H1 (cell line): ENCODE measurements at regions not wholly inside any gene's neighbourhood (a gene's known extent, or its start where the extent isn't known, plus 50 kb on each side); places are given as distances from the start of the nearest gene placed in this dataset.

Source experiments
- CTCF ChIA-PET: fragments of 300-600 bp; sonication (Branson Sonifier 250); formaldehyde crosslinking; loops from one replicate; lab custom pipeline; 2021; ENCODE audit not compliant: partially characterized antibody; lab: Charles Lee
- POLR2A ChIA-PET: fragments of 300-600 bp; sonication (Branson Sonifier 250); formaldehyde crosslinking; loops from one replicate; lab custom pipeline; 2021; ENCODE audit warnings: inconsistent platforms; ENCODE audit not compliant: partially characterized antibody; lab: Charles Lee
- DNase-seq, 2 experiments: peaks; one replicate each; pipeline versions ENCODE4 v3.0.0 to v3.0.0-alpha.2; 2010 to 2022; ENCODE audit warnings: low spot score in 2 of 2, low read depth in 1 of 2, mixed read lengths in 1 of 2
- FAIRE-seq: peaks from 2 replicates; lab custom pipeline; 2011; peaks lifted over from hg19 to GRCh38; lab: Jason Lieb, UNC
- H2AFZ ChIP-seq: 2 replicates; pipeline ENCODE4 v1.8.1; 2012; ENCODE audit warnings: low read length, inconsistent platforms
- H2AK5ac ChIP-seq: 2 replicates; pipeline ENCODE4 v1.6.1; 2013; ENCODE audit warnings: low read depth, low read length
- H2BK120ac ChIP-seq: replicated peaks from 2 replicates; pipeline ENCODE3; 2013; ENCODE audit warnings: low read depth, low read length, inconsistent platforms
- H2BK12ac ChIP-seq: 2 replicates; pipeline ENCODE4 v1.6.1; 2013; ENCODE audit warnings: low read depth, low read length
- H2BK15ac ChIP-seq: 2 replicates; pipeline ENCODE4 v1.6.1; 2013; ENCODE audit warnings: low read length
- H2BK20ac ChIP-seq: 2 replicates; pipeline ENCODE4 v1.6.1; 2013; ENCODE audit warnings: low read length
- H2BK5ac ChIP-seq: 2 replicates; pipeline ENCODE4 v1.6.1; 2013; ENCODE audit warnings: low read depth, low read length
- H3K14ac ChIP-seq: 2 replicates; pipeline ENCODE4 v1.6.1; 2013; ENCODE audit warnings: inconsistent platforms; ENCODE audit not compliant: insufficient read length
- H3K18ac ChIP-seq: 2 replicates; pipeline ENCODE4 v1.6.1; 2013; ENCODE audit warnings: low read length; ENCODE audit errors: extremely low read depth
- H3K23ac ChIP-seq: 2 replicates; pipeline ENCODE4 v1.6.1; 2013; ENCODE audit warnings: inconsistent platforms; ENCODE audit not compliant: insufficient read length
- H3K23me2 ChIP-seq: 2 replicates; pipeline ENCODE4 v1.6.1; 2013; ENCODE audit warnings: low read depth, low read length
- H3K27ac ChIP-seq: 2 replicates; pipeline ENCODE4 v1.6.1; 2011; ENCODE audit warnings: low read depth, low read length, inconsistent platforms
- H3K27me3 ChIP-seq, 4 experiments: replicated peaks in 1 of 4; 1 replicate in 1 of 4; 2 replicates in 3 of 4; pipeline versions ENCODE4 v1.6.1 to v1.8.1; 2011 to 2013; ENCODE audit warnings: low read length in 3 of 4, mild to moderate bottlenecking in 3 of 4, inconsistent platforms in 2 of 4, mixed read lengths in 2 of 4, moderate library complexity in 1 of 4; ENCODE audit not compliant: control insufficient read depth in 3 of 4, insufficient read depth in 3 of 4; ENCODE audit errors: extremely low read depth in 1 of 4
- H3K36me3 ChIP-seq, 4 experiments: 2 replicates each; pipeline versions ENCODE4 v1.6.1 to v1.8.1; 2011 to 2013; ENCODE audit warnings: mild to moderate bottlenecking in 4 of 4, low read length in 3 of 4, moderate library complexity in 2 of 4, control low read depth in 1 of 4, inconsistent platforms in 1 of 4; ENCODE audit not compliant: insufficient read depth in 4 of 4, control insufficient read depth in 2 of 4
- H3K4ac ChIP-seq: replicated peaks from 2 replicates; pipeline ENCODE3; 2013; ENCODE audit warnings: low read length, low read depth, mixed read lengths, inconsistent platforms; ENCODE audit not compliant: insufficient read length
- H3K4me1 ChIP-seq, 4 experiments: replicated peaks in 1 of 4; 1 replicate in 1 of 4; 2 replicates in 3 of 4; pipeline versions ENCODE4 v1.6.1 to v1.8.1; 2011 to 2013; ENCODE audit warnings: low read length in 3 of 4, inconsistent platforms in 2 of 4, mixed read lengths in 1 of 4; ENCODE audit not compliant: insufficient read depth in 4 of 4, control insufficient read depth in 3 of 4
- H3K4me2 ChIP-seq, 2 experiments: 2 replicates each; pipeline versions ENCODE4 v1.6.1 to v1.8.1; 2011 to 2013; ENCODE audit warnings: low read depth in 2 of 2, low read length in 2 of 2, control low read depth in 1 of 2, inconsistent platforms in 1 of 2, mild to moderate bottlenecking in 1 of 2; ENCODE audit not compliant: insufficient read depth in 1 of 2
- H3K4me3 ChIP-seq, 4 experiments: fragments of 200-600, 300-600 bp in 1 of 4; sonication (generic), shearing (Covaris generic), sonication (Bioruptor Twin) in 1 of 4; 2 replicates each; pipeline versions ENCODE4 v1.5.1 to v1.8.1; 2011 to 2016; ENCODE audit warnings: low read length in 4 of 4, low read depth in 3 of 4, control low read depth in 2 of 4, inconsistent platforms in 2 of 4, mild to moderate bottlenecking in 2 of 4, mixed read lengths in 1 of 4, moderate library complexity in 1 of 4; ENCODE audit not compliant: insufficient read depth in 2 of 4; ENCODE audit errors: extremely low read depth in 1 of 4
- H3K56ac ChIP-seq: replicated peaks from 2 replicates; pipeline ENCODE3; 2013; ENCODE audit warnings: low read depth, mild to moderate bottlenecking, mixed read lengths, low read length, inconsistent platforms; ENCODE audit not compliant: insufficient read length
- H3K79me1 ChIP-seq: 2 replicates; pipeline ENCODE4 v1.6.1; 2013; ENCODE audit warnings: low read depth, low read length, control low read depth
- H3K79me2 ChIP-seq, 2 experiments: 2 replicates each; pipeline versions ENCODE4 v1.6.1 to v1.8.1; 2012 to 2013; ENCODE audit warnings: low read length in 2 of 2, mild to moderate bottlenecking in 2 of 2, inconsistent platforms in 1 of 2; ENCODE audit not compliant: insufficient read depth in 2 of 2, control insufficient read depth in 1 of 2
- H3K9ac ChIP-seq, 4 experiments: replicated peaks in 1 of 4; 1 replicate in 1 of 4; 2 replicates in 3 of 4; pipeline versions ENCODE4 v1.6.1 to v1.8.1; 2011 to 2013; ENCODE audit warnings: low read depth in 3 of 4, low read length in 3 of 4, control low read depth in 2 of 4, mild to moderate bottlenecking in 2 of 4, moderate library complexity in 2 of 4, inconsistent platforms in 1 of 4; ENCODE audit errors: extremely low read depth in 1 of 4
- H3K9me3 ChIP-seq, 2 experiments: 2 replicates each; pipeline versions ENCODE4 v1.6.1 to v1.8.1; 2012 to 2013; ENCODE audit warnings: mild to moderate bottlenecking in 2 of 2, moderate library complexity in 2 of 2, control low read depth in 1 of 2, inconsistent platforms in 1 of 2, low read depth in 1 of 2, low read length in 1 of 2, mixed read lengths in 1 of 2; ENCODE audit not compliant: insufficient read depth in 2 of 2
- H4K20me1 ChIP-seq, 2 experiments: replicated peaks in 1 of 2; 2 replicates each; pipeline versions ENCODE3 to v1.8.1; 2011 to 2013; ENCODE audit warnings: inconsistent platforms in 2 of 2, low read length in 2 of 2, mild to moderate bottlenecking in 1 of 2; ENCODE audit not compliant: insufficient read depth in 2 of 2, control insufficient read depth in 1 of 2
- H4K5ac ChIP-seq: 2 replicates; pipeline ENCODE4 v1.6.1; 2013; ENCODE audit warnings: low read length, low read depth, mixed read lengths, inconsistent platforms; ENCODE audit not compliant: insufficient read length
- H4K8ac ChIP-seq: 2 replicates; pipeline ENCODE4 v1.8.0; 2013; ENCODE audit warnings: mild to moderate bottlenecking, moderate library complexity, low read length, inconsistent platforms; ENCODE audit not compliant: insufficient read depth; ENCODE audit errors: extremely low read depth
- H4K91ac ChIP-seq: replicated peaks from 2 replicates; pipeline ENCODE3; 2013; ENCODE audit warnings: low read length, mixed read lengths, inconsistent platforms; ENCODE audit not compliant: insufficient read length
- BCL11A ChIP-seq, 2 experiments: IDR thresholded peaks; one replicate each; pipeline ENCODE4 v1.6.1; 2011; ENCODE audit warnings: low read depth in 2 of 2, low read length in 2 of 2, mild to moderate bottlenecking in 2 of 2
- CBX5 ChIP-seq: fragments of 300-800, 300-1000 bp; sonication (generic); IDR thresholded peaks from 2 replicates; pipeline ENCODE4 v1.7.1; 2016; ENCODE audit warnings: antibody characterized with exemption, low read length, low read depth
- CBX8 ChIP-seq: fragments of 300-800, 300-1000 bp; sonication (generic); IDR thresholded peaks from 2 replicates; pipeline ENCODE4 v1.7.1; 2016; ENCODE audit warnings: low read depth, low read length, borderline replicate concordance
- CREB1 ChIP-seq: IDR thresholded peaks from 2 replicates; pipeline ENCODE4 v1.6.1; 2012; ENCODE audit warnings: inconsistent platforms
- EP300 ChIP-seq, 2 experiments: IDR thresholded peaks; 1 replicate in 1 of 2; 2 replicates in 1 of 2; pipeline ENCODE4 v1.6.1; 2011 to 2012; ENCODE audit warnings: low read depth in 2 of 2, low read length in 2 of 2, mild to moderate bottlenecking in 2 of 2, borderline replicate concordance in 1 of 2, inconsistent platforms in 1 of 2, moderate library complexity in 1 of 2
- JUND ChIP-seq: IDR thresholded peaks from 2 replicates; pipeline ENCODE4 v1.6.1; 2011; ENCODE audit warnings: mild to moderate bottlenecking, improper control_type of control experiment, low read length
- KDM5A ChIP-seq: fragments of 200-600 bp; IDR thresholded peaks from 2 replicates; pipeline ENCODE4 v1.7.1; 2012; ENCODE audit warnings: mild to moderate bottlenecking, low read length, inconsistent platforms, mixed read lengths
- PHF8 ChIP-seq: fragments of 200-600 bp; sonication (generic); conservative IDR thresholded peaks from 2 replicates; pipeline ENCODE4 v1.7.1; 2012; ENCODE audit warnings: low read depth, mild to moderate bottlenecking, inconsistent platforms, low read length, moderate library complexity
- POU5F1 ChIP-seq: IDR thresholded peaks from 2 replicates; pipeline ENCODE4 v1.6.1; 2011; ENCODE audit warnings: low read depth, mild to moderate bottlenecking, low read length, moderate library complexity
- RXRA ChIP-seq: IDR thresholded peaks from 2 replicates; pipeline ENCODE4 v1.6.1; 2011; ENCODE audit warnings: low read depth, mild to moderate bottlenecking, low read length, moderate library complexity; ENCODE audit not compliant: insufficient read depth
- SIN3A ChIP-seq, 2 experiments: IDR thresholded peaks in 1 of 2; conservative IDR thresholded peaks in 1 of 2; 2 replicates each; pipeline ENCODE4 v1.6.1; 2011 to 2012; ENCODE audit warnings: low read length in 2 of 2, improper control_type of control experiment in 1 of 2, low read depth in 1 of 2, mild to moderate bottlenecking in 1 of 2
- SP2 ChIP-seq: IDR thresholded peaks from 2 replicates; pipeline ENCODE4 v1.6.1; 2012; ENCODE audit warnings: mild to moderate bottlenecking, low read length, inconsistent platforms
- SUZ12 ChIP-seq: fragments of 200-600 bp; sonication (generic); IDR thresholded peaks from 2 replicates; pipeline ENCODE4 v1.6.1; 2012; ENCODE audit warnings: mild to moderate bottlenecking, inconsistent platforms, low read length, moderate library complexity, mixed read lengths
- TCF12 ChIP-seq: IDR thresholded peaks from 2 replicates; pipeline ENCODE4 v1.6.1; 2011; ENCODE audit warnings: low read depth, mild to moderate bottlenecking, low read length
- ZNF274 ChIP-seq: IDR thresholded peaks from 2 replicates; pipeline ENCODE4 v1.7.0; 2012; ENCODE audit warnings: low read length, borderline replicate concordance; ENCODE audit errors: extremely low read depth
- WGBS, 2 experiments: shearing (Covaris generic) in 1 of 2; methylation state at CpG; one replicate each; pipeline versions ENCODE4 v1.1.6 to v1.1.7; 2013 to 2015; ENCODE audit warnings: low lambda C conversion rate in 2 of 2, mixed read lengths in 2 of 2, inconsistent platforms in 1 of 2, low coverage in 1 of 2, missing lambda C conversion rate in 1 of 2; ENCODE audit not compliant: insufficient replicate concordance in 2 of 2, insufficient coverage in 1 of 2, insufficient read length in 1 of 2; ENCODE audit errors: extremely low coverage in 1 of 2, missing lambda C conversion rate in 1 of 2; 5-methylcytosine and 5-hydroxymethylcytosine counted together

GRCh38 chr17:69958063-69958462 is 117.0 kb upstream of the KCNJ16 start:
- Histone ChIP-seq H4K8ac (no peak overlapping the region), H3K79me2 (no peaks in the 10 kb centered on the region), H3K56ac (no peak overlapping the region), H4K20me1 (no peaks in the 10 kb centered on the region), H2BK120ac (no peak overlapping the region), H3K9ac (no peak overlapping the region), H2AK5ac (no peak overlapping the region), H2BK5ac (no peak overlapping the region), H3K23ac (no peak overlapping the region), H4K91ac (no peak overlapping the region), H3K18ac (no peak overlapping the region), H2BK12ac (no peak overlapping the region), H2BK15ac (no peak overlapping the region), H2AFZ (no peak overlapping the region), H3K14ac (no peak overlapping the region), H3K4me2 (no peak overlapping the region), H3K4me3 (no peak overlapping the region), H4K5ac (no peak overlapping the region), H3K79me1 (no peaks in the 10 kb centered on the region), H2BK20ac (no peak overlapping the region), H3K23me2 (no peaks in the 10 kb centered on the region), H3K27me3 (no peaks in the 10 kb centered on the region; a peak in 1 of 7 replicates), H3K36me3 (no peaks in the 10 kb centered on the region), H3K27ac (no peak overlapping the region), H3K4me1 (peaks cover 0 to 8% (median 2%) of the 10 kb centered on the region in 4 experiments; a peak in 3 of 7 replicates), H3K4ac (no peak overlapping the region), H3K9me3 (no peaks in the 10 kb centered on the region)
- TF ChIP-seq SP2 (no peak), SIN3A (conservative IDR thresholded peaks at IDR 0.05 in 1 of 2, IDR thresholded peaks at IDR 0.05 in 1 of 2; ENCODE audit: low read depth in 1 of 2, low read length in 2 of 2) (no peak), JUND (no peak), ZNF274 (no peak), SUZ12 (no peak), RXRA (no peak), POU5F1 (no peak), CBX8 (no peak), EP300 (IDR thresholded peaks at IDR 0.05; ENCODE audit: borderline replicate concordance in 1 of 2, low read depth in 2 of 2, low read length in 2 of 2) (no peak), KDM5A (no peak), TCF12 (no peak), CBX5 (no peak), BCL11A (IDR thresholded peaks at IDR 0.05; ENCODE audit: low read depth in 2 of 2, low read length in 2 of 2) (no peak), CREB1 (no peak), PHF8 (no peak)
- DNase-seq (no peak), FAIRE-seq (no peak)
- WGBS, 2 experiments, result 86% methylated on average over 3 of the region's 3 CpGs; no CpG with 5 or more reads in 1 of the 2 experiments
- ChIA-PET POLR2A (no interaction called here), CTCF (no interaction called here)
